HG02852 (cell line): ENCODE measurements at regions not wholly inside any gene's neighbourhood (a gene's known extent, or its start where the extent isn't known, plus 50 kb on each side); places are given as distances from the start of the nearest gene placed in this dataset.

Source experiments
- ATAC-seq: cut with Tn5 transposase; IDR thresholded peaks from one replicate; pipeline ENCODE4 v1.9.1; 2021; ENCODE audit warnings: mild to moderate bottlenecking, moderate library complexity; ENCODE audit not compliant: unreplicated experiment

DNA sequence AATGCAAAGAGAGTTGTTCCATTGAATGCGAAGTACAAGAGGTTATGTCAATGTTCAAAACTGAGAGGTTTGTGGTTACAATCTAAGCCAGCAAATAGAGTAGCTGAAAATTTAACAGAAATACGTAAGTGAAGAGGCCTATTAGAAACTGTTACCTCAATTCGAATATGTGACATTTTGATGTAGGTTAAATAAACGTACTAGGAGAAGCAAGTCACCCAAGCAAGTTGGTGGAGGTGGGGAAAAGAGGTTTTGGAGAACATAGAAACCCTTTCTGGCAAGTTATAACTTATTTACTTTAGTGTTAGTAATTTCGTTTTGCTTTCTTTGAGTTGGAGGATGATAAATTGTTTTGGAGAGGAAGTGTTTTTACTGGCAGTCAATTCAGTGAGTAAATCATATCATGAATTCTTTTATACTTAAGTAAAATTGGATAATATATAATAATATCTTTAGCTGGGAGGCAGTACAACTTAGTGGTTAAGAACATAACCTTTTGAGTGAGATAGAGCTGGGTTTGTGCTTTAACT lies 91.2 kb upstream of the NAALADL2 start:
- no peak for ATAC-seq

DNA sequence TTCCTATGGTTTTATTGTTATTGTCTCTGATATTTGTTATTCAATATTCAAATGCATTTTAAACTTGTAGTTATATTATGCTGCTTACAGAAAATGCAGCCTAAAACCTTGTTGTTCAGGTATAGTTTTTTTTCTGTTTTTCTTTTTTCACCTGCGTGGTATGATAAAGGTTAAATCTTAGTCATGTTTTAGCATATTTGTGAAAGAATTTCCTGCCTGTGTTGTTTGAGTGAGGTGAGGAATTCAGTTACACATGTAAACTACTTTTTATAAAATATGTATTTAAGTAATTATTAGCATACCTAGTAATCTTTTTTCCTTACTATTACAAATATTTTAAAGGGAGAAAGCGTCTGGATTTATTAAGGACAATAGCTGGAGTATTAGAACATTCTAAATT lies 90.0 kb upstream of the NAALADL2 start:
- ATAC-seq, result no peak

DNA sequence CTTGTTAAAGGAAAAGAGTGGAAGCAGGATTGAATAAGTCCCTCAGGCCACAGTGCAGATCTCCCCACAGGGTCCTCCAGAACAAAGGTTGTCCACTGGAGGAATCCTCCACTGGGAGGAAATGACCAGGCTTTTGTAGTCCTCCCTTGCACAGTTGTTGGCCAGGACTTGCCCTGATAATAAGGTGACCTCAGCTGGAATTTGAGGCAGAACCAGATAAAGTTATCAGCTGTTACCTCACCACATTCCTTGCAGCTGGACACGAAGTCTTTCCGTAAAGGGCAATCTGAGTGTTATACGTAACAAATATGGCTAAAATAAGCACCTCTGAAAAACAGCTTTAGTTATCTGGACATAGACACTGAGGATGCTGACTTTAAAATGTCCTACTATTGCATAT lies 83.5 kb upstream of the NAALADL2 start:
- no peak for ATAC-seq

DNA sequence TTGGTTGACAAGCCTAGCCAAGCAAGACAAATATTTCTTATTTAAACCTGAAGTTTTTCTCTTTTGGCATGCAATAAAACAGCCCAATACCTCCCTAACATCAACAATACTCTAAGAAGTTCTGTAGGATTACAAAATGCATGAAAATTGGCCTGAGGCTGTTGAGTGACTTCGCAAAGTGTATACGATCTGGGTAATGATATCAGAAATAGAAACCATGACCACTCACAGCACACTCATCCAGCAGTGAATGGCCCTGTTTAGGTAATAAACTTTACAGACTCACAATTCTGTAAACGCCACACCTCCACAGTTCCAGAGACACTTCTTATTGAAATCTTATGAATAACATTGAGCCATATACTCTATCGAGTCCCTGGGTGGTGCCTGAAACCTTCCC lies 83.0 kb upstream of the NAALADL2 start:
- ATAC-seq, result no peak

DNA sequence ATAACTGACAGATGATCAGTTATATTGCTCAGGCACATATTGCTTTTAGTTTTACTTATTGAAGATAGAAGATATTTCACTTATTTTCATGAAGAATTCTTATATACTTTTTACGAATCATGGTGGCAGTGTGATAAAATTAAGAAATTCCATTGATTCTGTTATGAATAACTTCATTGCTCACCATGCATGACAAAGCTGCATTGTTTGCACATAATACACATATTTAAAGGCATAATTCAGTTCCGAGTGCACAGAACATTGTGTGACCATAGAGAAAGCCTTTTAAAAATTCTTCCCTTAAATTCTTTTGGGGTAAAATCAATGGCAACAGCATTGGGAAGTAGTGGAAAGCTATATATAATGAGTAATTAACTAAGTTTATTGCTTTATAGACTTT lies 82.5 kb upstream of the NAALADL2 start:
- no peak for ATAC-seq

DNA sequence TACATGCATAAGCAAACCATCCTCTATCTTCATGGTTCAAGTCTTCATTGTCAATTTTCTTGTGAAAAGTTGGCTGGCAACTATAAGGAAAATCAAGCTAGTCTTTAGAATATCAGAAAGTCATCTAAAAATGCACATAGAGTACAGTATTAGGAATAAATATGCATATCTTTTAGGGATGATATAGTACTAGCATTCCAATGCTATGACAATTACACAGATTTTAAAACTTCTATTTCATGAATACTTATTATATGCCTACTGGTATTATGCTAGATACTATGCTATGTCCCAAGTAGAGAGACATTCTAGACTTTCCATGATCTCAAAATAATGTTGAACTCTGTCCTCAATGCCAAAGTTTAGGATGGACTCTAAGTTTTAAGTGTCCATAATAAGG lies 81.3 kb upstream of the NAALADL2 start:
- ATAC-seq, result no peak

DNA sequence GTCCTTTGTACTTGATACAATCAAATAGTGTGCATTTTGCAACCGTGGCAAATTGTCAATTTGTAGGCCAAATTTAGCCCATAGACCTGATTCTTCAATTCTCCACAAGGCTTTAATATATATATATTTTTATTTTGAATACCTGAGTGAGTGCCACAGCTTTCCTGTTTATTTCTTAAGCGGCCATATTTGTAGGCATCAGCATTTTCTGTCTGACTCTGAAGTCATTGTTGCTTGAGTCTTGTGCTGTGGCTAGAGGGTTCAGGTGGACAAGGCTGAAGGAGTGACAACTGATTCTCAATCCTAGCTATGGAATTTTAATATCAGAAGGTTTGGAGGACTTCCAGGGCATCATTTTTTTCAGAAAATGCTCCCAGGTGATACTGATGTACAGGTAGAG lies 75.6 kb upstream of the NAALADL2 start:
- ATAC-seq, result no peak

DNA sequence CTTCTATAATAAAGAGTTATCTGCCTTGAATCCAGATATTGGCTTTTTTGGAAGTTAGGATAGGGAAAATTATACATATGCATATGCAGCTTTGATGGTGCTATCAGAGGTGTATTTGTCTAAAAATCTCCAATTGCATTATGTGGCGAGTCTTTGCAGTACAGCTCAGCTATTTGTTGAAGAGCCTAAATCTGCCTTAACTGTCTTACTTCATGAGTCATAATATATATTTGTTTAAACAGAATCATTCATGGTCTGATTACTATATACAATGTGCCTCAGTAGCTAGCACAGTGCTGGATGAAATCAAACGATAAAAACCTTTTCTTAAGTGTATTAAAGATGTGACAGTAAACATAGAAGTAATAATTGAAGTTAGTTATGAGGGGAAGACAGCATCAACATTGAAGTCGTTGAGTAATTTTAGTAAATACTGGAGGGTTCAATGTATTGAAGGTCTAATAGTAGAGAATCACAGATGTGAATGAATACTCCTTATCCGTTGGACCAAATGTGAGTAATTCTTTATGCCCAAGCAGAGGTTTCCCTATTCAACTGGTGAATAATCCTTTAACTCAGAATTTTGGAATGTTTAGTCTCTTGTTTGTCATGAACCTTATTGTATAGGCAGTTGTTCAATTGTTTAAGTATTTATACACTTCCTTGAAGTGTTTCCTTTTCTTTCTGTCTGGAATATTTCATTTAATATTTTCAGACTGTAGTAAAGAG lies 74.8 kb upstream of the NAALADL2 start:
- no peak for ATAC-seq

DNA sequence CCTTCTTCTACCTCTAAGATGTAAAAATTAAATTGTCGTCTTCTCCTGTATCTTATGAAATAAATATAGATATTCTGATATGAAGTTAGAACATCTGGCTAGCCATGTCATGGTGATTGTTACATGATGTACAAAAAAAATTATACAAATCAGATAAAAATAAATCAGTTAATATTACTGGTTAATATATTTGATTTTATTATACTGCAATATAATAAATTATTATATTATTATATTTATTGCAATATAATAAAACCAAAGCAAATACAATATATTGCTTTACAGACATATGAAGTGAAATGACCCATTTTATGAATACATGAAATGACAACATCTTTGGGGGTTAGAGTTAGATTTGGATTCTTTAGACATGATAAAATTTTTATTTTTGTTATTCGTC lies 72.3 kb upstream of the NAALADL2 start:
- no peak for ATAC-seq

DNA sequence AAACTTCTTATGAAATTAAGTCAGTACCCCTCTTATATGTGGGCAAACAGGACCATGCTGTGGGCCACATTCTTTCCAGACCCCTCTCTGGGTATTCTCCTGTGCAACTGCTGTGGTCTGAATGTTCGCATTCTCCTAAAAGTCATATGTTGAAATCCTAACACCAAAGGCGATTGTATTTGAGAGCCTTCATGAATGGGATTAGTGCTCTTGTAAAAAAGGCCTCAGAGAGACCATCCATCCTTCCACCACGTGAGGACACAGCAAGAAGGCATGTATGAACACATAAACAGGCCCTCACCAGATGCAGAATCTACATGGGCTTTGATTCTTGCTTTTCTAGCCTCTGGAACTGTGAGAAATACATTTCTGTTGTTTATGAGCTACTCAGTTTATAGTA lies 68.0 kb upstream of the NAALADL2 start:
- ATAC-seq, result no peak

DNA sequence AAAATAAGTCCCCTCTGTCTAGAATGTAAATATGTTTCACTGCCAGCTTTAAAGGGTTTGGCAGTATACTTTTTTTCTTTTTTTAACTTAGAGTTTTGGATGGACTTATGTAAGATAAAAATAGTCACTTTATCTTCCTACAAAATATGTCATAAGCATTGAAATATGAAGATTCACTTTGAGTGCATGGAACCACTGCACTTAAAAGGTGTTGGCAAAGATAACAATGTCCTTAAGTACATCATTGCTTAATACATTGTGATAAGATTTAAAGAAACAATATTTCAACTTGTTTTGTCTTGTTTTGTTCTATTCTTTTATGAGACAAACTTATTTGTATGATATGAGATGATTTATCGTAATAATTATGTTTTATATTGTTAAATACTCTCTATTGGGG lies 66.3 kb upstream of the NAALADL2 start:
- ATAC-seq, result no peak
